ENCODE measurements at regions not wholly inside any gene's neighbourhood (a gene's known extent, or its start where the extent isn't known, plus 50 kb on each side); places are given as distances from the start of the nearest gene placed in this dataset.

DNA sequence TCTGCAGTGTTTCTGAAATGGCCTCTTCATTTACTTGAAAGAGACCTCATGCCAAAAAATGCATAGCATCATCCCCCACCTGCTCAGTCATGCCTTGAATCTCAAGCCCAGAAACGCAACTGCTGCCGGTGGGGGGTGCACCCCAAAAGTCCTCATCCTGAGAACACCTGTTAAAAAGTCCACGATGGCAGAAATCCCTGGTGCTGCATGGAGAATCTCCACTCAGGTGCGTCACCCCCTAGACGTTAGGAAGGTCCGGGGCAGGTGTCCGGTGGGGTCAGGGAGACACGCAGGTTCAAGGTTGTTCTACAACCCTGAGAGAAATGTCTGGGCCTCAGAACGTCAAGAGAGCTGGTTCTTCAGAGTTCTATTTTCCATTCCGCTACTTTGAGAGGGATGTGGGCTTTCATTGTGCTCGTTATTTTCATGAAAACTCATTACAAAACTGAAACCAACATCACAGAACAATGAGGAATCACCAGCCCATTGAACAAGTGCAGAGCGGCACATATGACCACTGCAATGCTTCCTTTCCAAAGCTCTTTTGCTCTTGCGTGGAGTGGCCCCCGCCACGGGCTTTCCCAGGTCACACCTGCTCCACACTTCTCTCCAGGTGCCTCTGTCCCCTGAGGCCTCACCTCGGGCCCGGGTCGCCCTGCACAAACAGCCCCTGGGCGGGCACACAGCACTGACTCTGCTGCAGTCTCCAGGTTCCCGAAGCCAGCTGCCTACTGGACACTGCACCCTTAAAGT is 201.9 kb downstream of the TOMM20 start:
- ATAC-seq (no peak; the same call in 2 of the 3 replicates), FAIRE-seq (no peak), DNase-seq (ENCODE audit: extremely low read depth in 1 of 4, low spot score in 3 of 4) (no peak)
- Histone ChIP-seq H4K20me1 (replicated peaks; ENCODE audit: control insufficient read depth, insufficient read depth, low read length) (no peaks in the 10 kb centered on the region), H3K4me2 (ENCODE audit: insufficient read depth, low read length) (no peak overlapping the region), H3K36me3 (ENCODE audit: control insufficient read depth, insufficient read depth, low read length) (no peaks in the 10 kb centered on the region), H3K27ac (ENCODE audit: extremely low read depth, low read depth, low read length) (no peak overlapping the region), H3K9me3 (replicated peaks; ENCODE audit: control insufficient read depth, insufficient read depth, low read depth, low read length) (no peaks in the 10 kb centered on the region), H3K9ac (ENCODE audit: insufficient read depth in 1 of 2, low read depth in 2 of 2, low read length in 2 of 2) (peak overlapping the region in 1 of 2 experiments; percentile 23; a peak in 2 of 4 replicates), H3K4me3 (no peak overlapping the region), H3K79me2 (ENCODE audit: control insufficient read depth, insufficient read depth, low read length) (no peaks in the 10 kb centered on the region), H3K9me1 (ENCODE audit: control insufficient read depth, insufficient read depth, low read length) (no peaks in the 10 kb centered on the region), H3K4me1 (replicated peaks in 1 of 2; ENCODE audit: control insufficient read depth in 2 of 2, insufficient read depth in 2 of 2, low read length in 2 of 2) (peaks cover 0 to 7% of the 10 kb centered on the region in 2 experiments; a peak in 2 of 5 replicates), H2AFZ (ENCODE audit: low read depth, low read length) (no peak overlapping the region), H3K27me3 (ENCODE audit: control insufficient read depth in 2 of 2, insufficient read depth in 2 of 2, low read length in 2 of 2) (no peaks in the 10 kb centered on the region)
- POLR2A ChIA-PET = interaction anchor here (0.6 to 1.3 kb wide), 4 partner anchors 9 to 430 kb away, joined by 3 to 4 read pairs (median 4); no protein-coding TSS in a partner anchor
- no TSS peak for BruUV-seq (replicated peaks)
- in situ Hi-C loops (cut with MboI) = no loop called here
- intact Hi-C loops (cut with micrococcal nuclease) = no loop called here
- TF ChIP-seq ZNF561 (CRISPR knock-in tag; conservative IDR thresholded peaks at IDR 0.05) (no peak), ZNF780A (CRISPR knock-in tag; IDR thresholded peaks at IDR 0.05) (no peak), GATAD2B (IDR thresholded peaks at IDR 0.05; ENCODE audit: borderline replicate concordance) (no peak), EHMT2 (IDR thresholded peaks at IDR 0.05) (no peak), ARNT (IDR thresholded peaks at IDR 0.05) (no peak)
- TF ChIP-seq, protein P1, sequence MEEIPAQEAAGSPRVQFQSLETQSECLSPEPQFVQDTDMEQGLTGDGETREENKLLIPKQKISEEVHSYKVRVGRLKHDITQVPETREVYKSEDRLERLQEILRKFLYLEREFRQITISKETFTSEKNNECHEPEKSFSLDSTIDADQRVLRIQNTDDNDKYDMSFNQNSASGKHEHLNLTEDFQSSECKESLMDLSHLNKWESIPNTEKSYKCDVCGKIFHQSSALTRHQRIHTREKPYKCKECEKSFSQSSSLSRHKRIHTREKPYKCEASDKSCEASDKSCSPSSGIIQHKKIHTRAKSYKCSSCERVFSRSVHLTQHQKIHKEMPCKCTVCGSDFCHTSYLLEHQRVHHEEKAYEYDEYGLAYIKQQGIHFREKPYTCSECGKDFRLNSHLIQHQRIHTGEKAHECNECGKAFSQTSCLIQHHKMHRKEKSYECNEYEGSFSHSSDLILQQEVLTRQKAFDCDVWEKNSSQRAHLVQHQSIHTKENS (CRISPR knock-in tag; IDR thresholded peaks at IDR 0.05) = no peak
- TF ChIP-seq, protein P2, sequence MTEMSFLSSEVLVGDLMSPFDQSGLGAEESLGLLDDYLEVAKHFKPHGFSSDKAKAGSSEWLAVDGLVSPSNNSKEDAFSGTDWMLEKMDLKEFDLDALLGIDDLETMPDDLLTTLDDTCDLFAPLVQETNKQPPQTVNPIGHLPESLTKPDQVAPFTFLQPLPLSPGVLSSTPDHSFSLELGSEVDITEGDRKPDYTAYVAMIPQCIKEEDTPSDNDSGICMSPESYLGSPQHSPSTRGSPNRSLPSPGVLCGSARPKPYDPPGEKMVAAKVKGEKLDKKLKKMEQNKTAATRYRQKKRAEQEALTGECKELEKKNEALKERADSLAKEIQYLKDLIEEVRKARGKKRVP (CRISPR knock-in tag; IDR thresholded peaks at IDR 0.05) = no peak
- WGBS (ENCODE audit: insufficient coverage, low coverage, missing lambda C conversion rate) = 31% methylated on average over 20 of the region's 20 CpGs
- CTCF ChIA-PET (ENCODE audit: low intra/inter-chr PET ratio) = interaction anchor here (0.6 kb wide), 1 partner anchor 49 kb away, joined by 3 read pairs; no protein-coding TSS in a partner anchor

Measured in K562 (cell line).